ENCODE measurements at regions not wholly inside any gene's neighbourhood (a gene's known extent, or its start where the extent isn't known, plus 50 kb on each side); places are given as distances from the start of the nearest gene placed in this dataset.

DNA sequence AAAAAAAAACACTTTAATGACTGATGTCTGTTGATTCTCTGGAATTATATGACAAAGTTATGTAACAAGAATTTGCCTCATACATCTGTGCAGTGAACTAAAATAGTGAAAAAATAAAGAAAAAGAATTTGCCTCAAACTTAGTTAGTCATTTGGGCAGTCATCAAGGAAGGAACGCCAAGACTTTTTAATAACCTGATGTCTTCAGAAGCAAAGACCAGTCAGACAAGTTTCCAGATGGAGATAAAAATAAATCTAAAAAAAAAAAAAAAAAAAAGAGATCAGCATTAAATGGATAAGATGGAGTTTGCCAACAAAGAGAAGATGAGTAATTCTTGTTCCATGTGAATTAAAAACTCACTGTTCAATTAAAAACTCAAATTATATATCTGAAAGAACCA is 52.3 kb upstream of the JMY start:
- TF ChIP-seq EZH2 (IDR thresholded peaks at IDR 0.05; ENCODE audit: insufficient read depth, poor library complexity, severe bottlenecking) = no peak
- no peak for TF ChIP-seq EZH2phosphoT487 (IDR thresholded peaks at IDR 0.05; ENCODE audit: insufficient read depth, low read depth)
